ENCODE measurements at regions not wholly inside any gene's neighbourhood (a gene's known extent, or its start where the extent isn't known, plus 50 kb on each side); places are given as distances from the start of the nearest gene placed in this dataset.

DNA sequence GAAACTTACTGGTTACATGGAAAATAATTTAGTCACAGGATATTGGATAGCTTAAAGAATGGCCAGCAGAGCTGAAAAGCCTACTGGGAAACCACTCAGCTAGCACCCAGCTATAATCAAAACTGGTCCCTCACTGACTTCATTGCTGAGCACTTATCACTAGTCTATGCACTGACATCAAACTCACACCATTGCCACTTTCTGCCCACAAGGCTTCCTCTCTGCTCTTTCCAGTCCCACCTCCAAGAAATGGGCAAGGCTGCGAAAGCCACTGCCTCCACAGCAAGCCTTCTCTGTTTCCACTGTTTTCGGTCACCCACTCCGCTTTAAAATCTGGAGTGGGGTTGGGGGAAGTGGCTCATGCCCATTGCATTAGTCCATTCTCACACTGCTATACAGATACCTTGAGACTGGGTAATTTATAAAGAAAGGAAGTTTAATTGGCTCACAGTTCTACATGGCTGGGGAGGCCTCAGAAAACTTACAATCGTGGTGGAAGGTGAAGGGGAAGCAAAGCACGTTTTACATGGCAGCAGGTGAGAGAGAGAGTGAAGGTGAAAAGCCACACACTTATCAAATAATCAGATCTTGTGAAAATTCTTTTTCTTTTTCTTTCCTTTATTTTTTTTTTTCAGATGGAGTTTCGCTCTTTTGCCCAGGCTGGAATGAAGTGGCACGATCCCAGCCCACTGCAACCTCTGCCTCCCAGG lies 77.0 kb upstream of the CERS6 start:
- no peak for DNase-seq (ENCODE audit: low read depth)

DNA sequence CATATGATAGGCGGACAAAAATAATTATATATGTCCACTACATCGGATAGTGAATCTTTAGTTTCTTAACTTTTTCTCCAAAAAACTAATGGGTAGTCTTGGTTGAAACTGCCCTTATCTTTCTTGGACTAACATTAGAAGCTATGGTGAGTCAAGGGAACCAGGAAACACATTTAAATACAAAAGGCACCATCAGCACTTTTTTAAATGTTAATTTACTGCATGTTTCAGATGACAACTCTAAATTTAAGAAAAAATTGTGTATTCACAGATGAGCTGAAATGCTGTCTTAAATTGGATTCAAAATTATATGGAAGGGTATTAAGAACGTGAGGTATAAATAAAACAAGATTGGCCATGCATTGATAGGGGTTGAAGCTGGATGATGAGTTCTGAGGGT lies 75.6 kb upstream of the CERS6 start:
- DNase-seq (ENCODE audit: low read depth) = no peak

DNA sequence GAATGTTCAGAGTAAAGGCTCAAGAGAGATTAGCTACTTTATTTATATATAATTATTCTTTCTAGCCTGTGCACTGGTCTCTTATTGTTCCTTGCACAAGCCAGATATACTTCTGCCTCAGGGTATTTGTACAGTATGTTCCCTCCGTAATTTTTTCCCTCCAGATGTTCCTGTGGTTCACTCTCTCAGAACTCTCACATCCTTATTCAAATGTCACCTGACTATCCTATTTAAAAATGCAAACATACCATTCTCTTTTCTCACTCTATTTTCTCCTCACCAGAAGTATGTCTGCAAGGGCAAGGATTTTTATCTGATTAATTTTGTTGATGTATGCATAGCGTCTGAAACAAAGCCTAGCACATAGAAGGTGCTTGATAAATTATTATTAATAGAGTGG lies 64.0 kb upstream of the CERS6 start:
- no peak for DNase-seq (ENCODE audit: low read depth)

DNA sequence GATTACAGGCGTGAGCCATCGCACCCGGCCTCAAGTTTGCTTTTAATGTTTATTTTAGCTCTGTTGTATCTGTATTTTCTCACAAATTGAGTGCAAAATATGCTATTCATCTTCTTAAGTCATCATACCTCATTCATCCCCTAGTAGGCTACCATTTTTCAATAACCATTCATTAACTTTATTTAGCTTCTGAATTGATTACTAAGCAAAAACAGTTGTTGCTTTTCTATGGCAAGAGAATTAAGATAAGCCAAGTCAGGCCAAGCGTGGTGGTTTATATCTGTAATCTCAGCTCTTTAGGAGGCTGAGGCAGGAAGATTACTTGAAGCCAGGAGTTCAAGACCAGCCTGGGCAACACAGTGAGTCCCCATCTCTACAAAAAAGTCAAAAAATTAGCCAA lies 63.3 kb upstream of the CERS6 start:
- DNase-seq (ENCODE audit: low read depth) = no peak

DNA sequence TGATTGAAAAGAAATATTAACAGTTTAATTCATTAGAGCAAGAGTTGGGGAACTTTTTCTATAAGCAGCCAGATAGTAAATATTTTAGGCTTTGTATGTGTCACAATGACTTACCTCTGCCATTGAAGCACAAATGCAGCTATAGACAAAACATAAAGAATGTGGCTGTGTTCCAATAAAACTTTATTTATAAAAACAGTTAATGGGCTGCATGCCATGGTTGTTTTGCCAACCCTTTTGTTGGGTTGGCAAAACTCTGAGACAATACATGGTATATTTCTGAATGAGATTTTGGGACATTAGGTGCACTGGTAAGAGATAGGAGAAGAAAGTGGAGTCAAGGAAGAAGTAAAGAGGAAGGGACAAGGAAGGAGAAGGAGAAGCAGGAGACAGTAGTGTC lies 61.8 kb upstream of the CERS6 start:
- DNase-seq (ENCODE audit: low read depth) = no peak

DNA sequence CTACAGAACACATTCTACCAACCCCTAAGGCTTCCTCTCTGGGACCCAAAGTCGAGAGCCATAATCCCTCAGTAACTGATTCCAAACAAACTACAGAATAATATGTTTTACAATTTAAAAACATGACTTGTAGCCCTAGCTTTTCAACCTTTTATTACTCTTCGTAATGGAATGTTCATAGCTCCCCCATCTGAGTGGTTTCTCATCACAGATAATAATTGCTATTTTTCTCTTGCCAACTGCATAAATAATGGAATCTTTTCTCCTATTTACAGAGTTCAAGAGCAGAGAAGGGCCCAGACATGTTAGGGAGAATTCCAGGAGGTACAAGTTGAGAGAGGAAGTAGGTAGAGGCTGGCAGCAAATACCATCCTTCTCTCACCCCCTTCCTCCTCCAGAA lies 59.9 kb upstream of the CERS6 start:
- DNase-seq (ENCODE audit: low read depth) = no peak

DNA sequence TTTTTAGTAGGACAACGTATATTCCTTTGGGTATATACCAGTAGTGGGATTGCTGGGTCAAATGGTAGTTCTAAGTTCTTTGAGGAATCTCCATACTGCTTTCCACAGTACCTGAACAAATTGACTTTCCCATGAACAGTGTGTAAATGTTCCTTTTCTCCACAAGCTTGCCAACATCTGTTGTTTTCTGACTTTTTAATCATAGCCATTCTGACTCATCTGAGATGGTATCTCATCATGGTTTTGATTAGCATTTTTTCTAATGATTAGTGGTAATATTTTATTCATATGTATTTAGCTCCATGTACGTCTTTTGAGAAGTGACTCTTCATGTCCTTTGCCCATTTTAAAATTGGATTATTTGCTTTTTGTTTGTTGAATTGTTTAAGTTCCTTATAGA lies 58.4 kb upstream of the CERS6 start:
- DNase-seq (ENCODE audit: low read depth) = no peak

DNA sequence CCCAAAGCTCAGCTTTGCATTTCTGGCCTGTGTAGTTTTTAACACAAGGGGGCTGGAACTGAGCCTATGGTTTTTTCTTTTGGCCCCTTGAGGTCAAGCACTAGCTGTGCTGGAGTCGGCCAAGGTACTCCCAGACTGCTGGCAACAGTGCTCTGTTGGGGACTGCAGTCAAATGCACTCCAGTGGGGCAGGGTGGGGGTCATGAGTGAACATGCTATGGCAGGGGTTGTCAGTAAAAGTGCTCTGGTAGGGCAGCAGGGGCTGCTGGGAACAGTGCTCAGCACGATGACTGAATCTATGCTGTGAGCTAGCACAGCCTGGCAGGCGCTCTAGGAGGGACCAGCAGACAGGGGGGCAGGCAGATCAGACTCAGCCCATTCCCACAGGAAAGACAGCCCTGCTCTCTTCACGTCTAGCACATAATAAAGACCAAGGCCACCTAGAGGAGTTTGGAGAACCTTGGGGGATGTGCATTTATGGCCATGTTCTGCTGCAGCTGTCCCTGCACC lies 55.0 kb upstream of the CERS6 start:
- no peak for DNase-seq (ENCODE audit: low read depth)

DNA sequence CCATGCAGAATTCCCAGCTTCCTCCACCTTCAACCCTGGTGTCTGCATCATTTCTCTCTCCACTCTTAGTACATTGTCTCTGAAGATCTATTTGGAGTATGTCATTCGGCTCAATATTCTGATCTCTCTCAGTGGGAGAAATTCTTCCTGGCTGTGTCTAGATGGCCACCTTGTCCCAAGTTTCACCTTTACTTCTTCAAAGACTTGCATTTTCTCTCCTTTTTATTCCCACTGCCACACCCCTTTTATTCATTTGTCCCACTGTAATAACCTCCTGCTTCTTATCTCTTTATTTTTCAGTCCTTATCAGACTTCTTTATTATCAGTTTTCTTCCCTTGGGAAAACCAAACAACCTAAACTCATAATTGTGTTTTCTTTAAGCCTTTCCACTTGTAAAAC lies 54.3 kb upstream of the CERS6 start:
- no peak for DNase-seq (ENCODE audit: low read depth)

DNA sequence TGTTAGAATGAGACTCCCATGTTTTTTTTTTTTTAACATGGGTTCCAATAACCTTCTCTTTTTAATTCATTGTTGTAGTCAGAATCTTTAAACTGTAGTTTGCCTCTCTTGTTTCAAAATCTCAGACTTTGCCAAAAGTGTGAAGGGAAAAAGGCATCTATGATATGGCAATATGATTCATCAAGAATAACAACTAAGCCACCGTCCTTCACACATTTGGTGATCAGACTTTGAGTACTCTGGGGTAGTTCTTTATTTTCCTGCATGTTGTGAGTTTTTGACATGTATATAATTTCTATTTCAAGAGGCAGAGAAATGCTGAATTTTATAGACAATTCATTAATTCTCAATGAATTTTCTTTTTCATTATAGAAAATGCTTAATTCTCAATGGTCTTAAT lies 53.5 kb upstream of the CERS6 start:
- DNase-seq (ENCODE audit: low read depth) = no peak

DNA sequence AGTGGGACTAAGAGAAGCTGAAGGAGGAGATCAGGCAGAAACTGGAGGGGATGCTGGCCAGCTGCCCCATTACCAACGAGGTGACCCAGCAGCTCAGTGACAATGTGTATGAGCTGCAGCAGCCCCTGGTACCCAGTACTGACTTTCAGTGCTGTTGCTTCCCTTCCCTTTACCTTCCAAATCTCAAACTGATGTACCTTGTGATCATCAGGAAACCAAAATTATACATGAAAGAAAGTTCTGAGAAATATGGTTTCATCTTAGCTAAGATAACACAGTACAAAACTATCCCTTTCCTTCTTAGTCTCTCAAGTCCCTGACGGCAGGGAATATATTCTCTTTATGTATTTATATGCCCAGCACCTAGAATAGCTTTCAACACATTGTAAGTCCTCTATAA lies 52.3 kb upstream of the CERS6 start:
- no peak for DNase-seq (ENCODE audit: low read depth)

DNA sequence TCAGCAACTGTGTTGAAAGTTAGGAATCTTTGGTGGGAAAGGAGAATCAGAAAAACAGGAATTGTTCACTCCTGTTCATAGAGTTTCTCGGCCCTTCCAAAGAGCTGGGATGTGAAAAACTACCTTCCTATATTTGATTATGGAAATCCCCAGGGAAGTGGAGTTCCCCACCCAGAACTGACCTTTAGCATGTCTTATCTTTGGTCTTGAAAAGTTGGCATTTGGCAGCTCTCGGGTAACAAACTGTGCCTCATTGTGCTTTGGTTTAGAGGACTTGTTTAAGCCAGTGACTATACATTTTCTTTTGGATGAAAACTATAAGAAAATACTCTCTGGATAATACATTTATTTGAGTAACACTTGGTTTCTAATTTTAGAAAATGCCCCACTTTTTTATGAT lies 51.3 kb upstream of the CERS6 start:
- no peak for DNase-seq (ENCODE audit: low read depth)

Measured in HS-5 (cell line).